ENCODE measurements at regions not wholly inside any gene's neighbourhood (a gene's known extent, or its start where the extent isn't known, plus 50 kb on each side); places are given as distances from the start of the nearest gene placed in this dataset.

GRCh38 chr13:30826911-30827577 lies 79.0 kb upstream of the MEDAG start:
- Mint-ChIP-seq H3K27ac (ENCODE audit: unreplicated experiment) (no peak overlapping the region), H3K9me3 (no peaks in the 10 kb centered on the region), H3K4me1 (peaks cover 4% of the 10 kb centered on the region), H3K36me3 (ENCODE audit: low read depth) (no peaks in the 10 kb centered on the region), H3K27me3 (ENCODE audit: low read depth) (no peaks in the 10 kb centered on the region), H3K4me3 (no peak overlapping the region)
- TF ChIP-seq, protein P1, sequence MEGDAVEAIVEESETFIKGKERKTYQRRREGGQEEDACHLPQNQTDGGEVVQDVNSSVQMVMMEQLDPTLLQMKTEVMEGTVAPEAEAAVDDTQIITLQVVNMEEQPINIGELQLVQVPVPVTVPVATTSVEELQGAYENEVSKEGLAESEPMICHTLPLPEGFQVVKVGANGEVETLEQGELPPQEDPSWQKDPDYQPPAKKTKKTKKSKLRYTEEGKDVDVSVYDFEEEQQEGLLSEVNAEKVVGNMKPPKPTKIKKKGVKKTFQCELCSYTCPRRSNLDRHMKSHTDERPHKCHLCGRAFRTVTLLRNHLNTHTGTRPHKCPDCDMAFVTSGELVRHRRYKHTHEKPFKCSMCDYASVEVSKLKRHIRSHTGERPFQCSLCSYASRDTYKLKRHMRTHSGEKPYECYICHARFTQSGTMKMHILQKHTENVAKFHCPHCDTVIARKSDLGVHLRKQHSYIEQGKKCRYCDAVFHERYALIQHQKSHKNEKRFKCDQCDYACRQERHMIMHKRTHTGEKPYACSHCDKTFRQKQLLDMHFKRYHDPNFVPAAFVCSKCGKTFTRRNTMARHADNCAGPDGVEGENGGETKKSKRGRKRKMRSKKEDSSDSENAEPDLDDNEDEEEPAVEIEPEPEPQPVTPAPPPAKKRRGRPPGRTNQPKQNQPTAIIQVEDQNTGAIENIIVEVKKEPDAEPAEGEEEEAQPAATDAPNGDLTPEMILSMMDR (conservative IDR thresholded peaks at IDR 0.05), result no peak
- DNase-seq (ENCODE audit: low read depth, low spot score), result no peak

DNA sequence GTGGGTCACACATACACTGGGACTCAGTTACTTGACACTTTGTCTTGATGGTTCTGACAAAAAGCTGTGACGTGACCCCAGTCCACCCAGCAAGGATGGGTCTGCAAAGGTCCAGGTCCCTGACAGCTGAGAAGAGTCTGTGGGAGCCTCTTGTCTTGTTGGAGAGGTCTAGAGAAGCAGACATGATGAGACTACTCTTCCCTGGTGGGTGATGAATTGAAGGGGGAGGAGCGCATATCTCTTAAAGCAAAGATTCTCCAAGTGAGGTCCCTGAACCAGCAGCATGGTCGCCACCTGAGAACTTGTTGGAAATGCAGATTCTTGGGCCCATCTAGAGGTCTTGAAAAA lies 78.5 kb upstream of the MEDAG start:
- H3K4me3 Mint-ChIP-seq, result no peak overlapping the region
- no peaks in the 10 kb centered on the region for H3K27me3 Mint-ChIP-seq (ENCODE audit: low read depth)
- no peak overlapping the region for H3K27ac Mint-ChIP-seq (ENCODE audit: unreplicated experiment)
- H3K9me3 Mint-ChIP-seq, result no peaks in the 10 kb centered on the region
- H3K4me1 Mint-ChIP-seq, result peaks cover 4% of the 10 kb centered on the region
- H3K36me3 Mint-ChIP-seq (ENCODE audit: low read depth), result no peaks in the 10 kb centered on the region
- no peak for DNase-seq (ENCODE audit: low read depth, low spot score)
- TF ChIP-seq, protein P1 (conservative IDR thresholded peaks at IDR 0.05), result no peak

- no peak overlapping the region for H3K4me3 Mint-ChIP-seq
- no peaks in the 10 kb centered on the region for H3K36me3 Mint-ChIP-seq (ENCODE audit: low read depth)
- peaks cover 19% of the 10 kb centered on the region for H3K4me1 Mint-ChIP-seq
- DNase-seq (ENCODE audit: low read depth, low spot score), result no peak
- H3K27me3 Mint-ChIP-seq (ENCODE audit: low read depth), result no peaks in the 10 kb centered on the region
- TF ChIP-seq, protein P1 (conservative IDR thresholded peaks at IDR 0.05), result no peak
- H3K9me3 Mint-ChIP-seq, result no peaks in the 10 kb centered on the region
- H3K27ac Mint-ChIP-seq (ENCODE audit: unreplicated experiment), result peak overlapping the region; percentile 46
These were observed 76.8 kb upstream of the MEDAG start for GRCh38 chr13:30829145-30829832.

GRCh38 chr13:30829833-30830637 lies 76.0 kb upstream of the MEDAG start:
- Mint-ChIP-seq H3K4me3 (no peak overlapping the region), H3K4me1 (peaks cover 20% of the 10 kb centered on the region), H3K27ac (ENCODE audit: unreplicated experiment) (peak overlapping the region; percentile 46), H3K36me3 (ENCODE audit: low read depth) (no peaks in the 10 kb centered on the region), H3K27me3 (ENCODE audit: low read depth) (no peaks in the 10 kb centered on the region), H3K9me3 (no peaks in the 10 kb centered on the region)
- no peak for DNase-seq (ENCODE audit: low read depth, low spot score)
- TF ChIP-seq, protein P1 (conservative IDR thresholded peaks at IDR 0.05), result no peak

DNA sequence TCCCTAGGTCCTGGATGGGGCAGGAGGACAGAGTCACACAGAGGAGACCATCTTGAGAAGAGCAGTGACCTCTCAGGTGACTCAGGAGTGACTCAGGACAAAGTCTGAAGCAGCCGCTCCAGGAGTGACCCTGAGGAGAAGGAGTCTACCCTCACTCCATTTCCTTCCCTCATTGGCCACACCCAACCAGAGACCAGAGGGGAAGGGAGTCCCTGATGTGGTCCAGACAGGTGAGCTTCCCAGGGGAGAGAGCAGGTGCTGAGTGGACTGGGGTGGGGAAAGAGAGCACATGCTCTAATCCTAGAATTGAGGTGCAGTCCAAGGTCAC lies 75.5 kb upstream of the MEDAG start:
- no peaks in the 10 kb centered on the region for H3K36me3 Mint-ChIP-seq (ENCODE audit: low read depth)
- H3K27me3 Mint-ChIP-seq (ENCODE audit: low read depth), result no peaks in the 10 kb centered on the region
- TF ChIP-seq, protein P1 (conservative IDR thresholded peaks at IDR 0.05), result no peak
- H3K4me1 Mint-ChIP-seq, result peaks cover 20% of the 10 kb centered on the region
- no peak for DNase-seq (ENCODE audit: low read depth, low spot score)
- H3K27ac Mint-ChIP-seq (ENCODE audit: unreplicated experiment), result no peak overlapping the region
- H3K9me3 Mint-ChIP-seq, result no peaks in the 10 kb centered on the region
- H3K4me3 Mint-ChIP-seq, result no peak overlapping the region
